Stimulated activated CD4-positive, alpha-beta T cell treated with anti-CD3 and anti-CD28 coated beads, Interleukin-4, amount 100 ng/mL, for 24 hours (primary cell): ENCODE measurements at regions not wholly inside any gene's neighbourhood (a gene's known extent, or its start where the extent isn't known, plus 50 kb on each side); places are given as distances from the start of the nearest gene placed in this dataset.
"Not testable (repeated sequence)": the region's sequence is repeated elsewhere in the genome, so short reads cannot be mapped to it uniquely, and the experiment has no call there.

Source experiments
- DNase-seq: peaks from one replicate; pipeline ENCODE4 v3.0.0-alpha.2; 2020

- no peak for DNase-seq
These were observed 105.0 kb upstream of the ALKAL2 start for GRCh38 chr2:392926-393280.

- no peak for DNase-seq
These were observed 104.5 kb upstream of the ALKAL2 start for GRCh38 chr2:392181-392925.

DNA sequence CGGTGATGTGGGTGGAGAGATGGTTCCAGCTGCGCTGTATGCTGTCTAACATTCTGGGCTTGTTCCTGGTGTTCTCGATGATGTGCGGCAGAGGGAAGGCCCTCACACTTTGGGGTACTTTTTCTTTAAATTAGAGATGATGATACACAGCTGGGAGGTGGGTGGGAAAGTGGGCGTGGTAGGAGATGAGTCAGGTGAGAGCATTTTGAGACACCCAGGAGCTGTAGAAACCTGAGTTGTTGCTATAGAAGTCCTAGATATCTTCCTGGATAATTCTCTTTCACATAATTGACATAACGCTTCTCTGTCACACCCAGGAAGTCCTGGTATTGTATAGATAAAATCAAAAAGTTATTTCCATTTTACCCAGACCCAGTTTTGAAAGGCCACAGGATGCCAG, 103.8 kb upstream of the ALKAL2 start:
- no peak for DNase-seq

- DNase-seq, result no peak
These were observed 103.1 kb upstream of the ALKAL2 start for GRCh38 chr2:390959-391358.

DNA sequence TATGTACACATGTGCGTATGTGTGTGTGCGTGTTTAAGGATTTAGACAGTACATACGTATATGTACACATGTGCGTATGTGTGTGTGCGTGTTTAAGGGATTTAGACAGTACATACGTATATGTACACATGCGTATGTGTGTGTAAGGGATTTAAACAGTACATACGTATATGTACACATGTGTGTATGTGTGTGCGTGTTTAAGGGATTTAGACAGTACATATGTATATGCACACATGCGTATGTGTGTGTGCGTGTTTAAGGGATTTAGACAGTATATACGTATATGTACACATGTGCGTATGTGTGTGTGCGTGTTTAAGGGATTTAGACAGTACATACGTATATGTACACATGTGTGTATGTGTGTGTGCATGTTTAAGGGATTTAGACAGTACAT, 102.1 kb upstream of the ALKAL2 start:
- DNase-seq, result not testable (repeated sequence)

- DNase-seq, result not testable (repeated sequence)
These were observed 100.9 kb upstream of the ALKAL2 start for GRCh38 chr2:388752-389151.

- no peak for DNase-seq
These were observed 100.1 kb upstream of the ALKAL2 start for GRCh38 chr2:387980-388421.

DNA sequence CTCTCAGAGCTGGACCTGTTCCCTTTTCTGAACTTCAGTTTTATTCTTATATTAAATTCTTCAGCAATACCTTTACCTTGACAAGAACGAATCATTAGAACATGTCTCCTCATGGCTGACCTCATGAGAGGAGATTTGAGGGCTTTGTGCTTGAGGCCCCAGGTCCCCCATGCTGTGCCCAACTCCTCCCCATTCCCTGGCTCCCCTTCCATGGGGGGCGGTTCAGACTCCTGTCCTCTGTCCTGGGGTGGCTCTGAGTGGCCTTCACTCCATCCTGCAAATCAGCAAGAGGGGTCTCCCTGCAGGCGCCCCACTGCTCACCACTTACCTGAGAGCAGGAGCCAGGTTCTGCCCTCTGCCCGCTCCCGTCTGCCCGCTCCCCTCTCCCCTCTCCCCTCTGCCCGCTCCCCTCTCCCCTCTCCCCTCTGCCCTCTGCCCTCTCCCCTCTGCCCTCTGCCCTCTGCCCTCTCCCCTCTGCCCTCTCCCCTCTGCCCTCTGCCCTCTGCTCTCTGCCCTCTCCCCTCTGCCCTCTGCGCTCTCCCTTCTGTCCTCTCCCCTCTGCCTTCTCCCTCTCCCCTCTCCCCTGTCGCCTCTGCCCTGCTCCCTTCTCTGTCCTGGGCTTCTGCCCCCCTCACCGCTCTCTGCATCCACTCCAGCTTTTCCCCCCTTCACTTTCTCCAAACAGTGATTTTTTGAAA, 98.7 kb upstream of the ALKAL2 start:
- no peak for DNase-seq

DNA sequence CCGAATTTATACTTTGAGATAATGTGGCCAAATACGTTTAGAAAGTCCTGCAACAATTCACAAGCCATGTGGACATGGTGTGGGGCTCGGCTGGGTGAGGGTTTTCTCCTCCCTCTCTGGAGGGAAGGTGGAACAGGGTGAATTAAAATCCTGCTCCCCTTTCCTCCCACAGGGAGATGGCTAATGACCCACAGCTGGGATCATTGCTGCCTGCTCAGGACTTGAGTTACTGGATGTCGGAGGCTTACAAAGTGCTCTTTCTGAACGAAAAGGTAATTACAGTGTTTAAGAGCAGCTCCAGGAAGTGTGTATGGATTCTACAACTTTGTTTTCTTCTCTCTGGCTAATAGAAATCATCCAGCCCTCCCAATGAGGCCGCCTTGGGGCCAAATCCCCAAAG, 97.9 kb upstream of the ALKAL2 start:
- DNase-seq, result no peak

GRCh38 chr2:385061-385460, 97.2 kb upstream of the ALKAL2 start:
- no peak for DNase-seq

DNA sequence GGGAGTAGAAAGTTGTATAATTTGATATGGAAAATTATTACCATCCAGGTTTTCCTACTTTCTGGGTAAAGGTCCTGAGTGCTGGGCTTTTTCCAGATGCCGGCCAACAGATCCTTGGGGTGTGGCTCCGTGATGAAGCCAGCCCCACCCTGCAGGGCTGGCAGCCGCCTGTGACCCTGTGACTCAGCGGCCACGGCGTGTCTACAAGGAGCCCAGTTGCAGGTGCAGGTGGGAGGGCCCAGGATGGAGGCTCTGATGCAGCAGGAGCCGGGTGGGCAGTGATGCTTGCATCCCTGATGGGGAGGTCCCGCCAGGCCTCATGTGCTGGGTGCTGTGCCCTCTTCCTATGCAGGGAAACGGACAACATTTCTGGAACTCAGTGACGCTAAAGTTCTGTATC, 96.0 kb upstream of the ALKAL2 start:
- DNase-seq, result no peak

- DNase-seq, result no peak
These were observed 95.3 kb upstream of the ALKAL2 start for GRCh38 chr2:383178-383577.

DNA sequence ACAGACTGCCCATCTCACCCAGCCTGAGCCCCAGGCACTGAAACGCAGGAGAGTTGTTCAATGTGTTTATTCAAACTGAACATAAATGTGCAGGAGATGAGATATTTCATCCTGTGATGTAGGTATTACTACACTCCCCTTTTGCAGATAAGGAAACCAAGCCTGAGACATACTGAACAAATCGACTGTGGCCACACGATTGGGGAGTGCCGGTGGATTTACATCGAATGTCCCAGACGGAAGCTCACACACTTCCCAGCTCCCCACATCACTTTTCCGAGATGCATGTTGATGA, 94.8 kb upstream of the ALKAL2 start:
- DNase-seq, result no peak

DNA sequence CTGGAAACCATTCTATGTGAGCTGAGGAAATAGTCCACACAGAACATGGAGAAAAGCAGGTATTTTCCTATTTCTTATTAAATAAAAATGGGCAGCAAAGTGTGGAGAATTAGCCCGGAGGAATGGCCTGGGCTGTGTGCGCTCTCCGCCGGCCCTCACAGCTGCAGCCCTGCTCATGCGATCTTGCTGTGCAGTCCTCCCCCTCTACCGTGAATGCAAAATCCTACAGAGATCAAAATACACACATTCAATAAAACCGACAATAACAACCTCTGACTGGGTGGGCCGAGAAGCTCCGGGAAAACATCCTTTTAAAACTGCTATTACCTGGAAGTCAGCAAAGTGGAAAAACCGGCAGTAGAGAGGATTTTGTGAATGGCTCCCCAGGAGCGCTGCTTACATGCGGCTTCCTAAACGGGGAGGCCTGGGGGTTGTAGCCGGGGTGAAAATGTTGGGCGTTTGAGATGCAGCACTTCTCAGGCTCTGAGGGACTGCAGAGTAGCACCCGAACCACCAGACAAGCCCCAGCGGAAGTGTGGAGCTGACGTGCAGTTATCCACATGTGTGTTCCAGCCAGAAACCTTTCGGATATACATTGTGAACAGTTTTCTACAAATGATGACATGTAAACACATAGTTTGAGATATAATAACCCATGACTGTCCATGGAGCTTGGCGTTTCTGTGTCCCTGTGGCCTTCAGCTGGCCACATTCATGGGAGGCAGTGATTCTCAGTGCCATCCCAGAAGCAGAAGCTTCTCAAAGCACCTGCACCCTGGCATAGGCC, 94.2 kb upstream of the ALKAL2 start:
- no peak for DNase-seq

GRCh38 chr2:381181-381580, 93.3 kb upstream of the ALKAL2 start:
- no peak for DNase-seq

DNA sequence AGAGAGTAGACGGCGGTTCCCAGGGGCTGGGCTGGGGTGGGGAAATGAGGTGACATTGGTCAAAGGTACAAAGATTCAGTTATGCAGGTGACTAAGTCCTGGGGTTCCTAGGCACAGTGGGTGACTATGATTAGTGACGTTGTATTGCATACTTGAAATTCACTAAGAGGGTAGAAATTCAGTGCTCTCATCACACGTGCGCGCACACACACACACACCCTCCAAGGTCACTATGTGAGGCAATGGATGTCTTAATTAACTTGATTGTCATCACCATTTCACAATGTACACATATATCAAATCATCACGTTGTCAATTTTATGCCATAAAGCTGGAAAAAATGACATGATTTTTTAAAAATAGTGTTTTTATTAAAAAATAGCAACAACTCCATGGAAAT, 92.9 kb upstream of the ALKAL2 start:
- DNase-seq, result no peak

DNA sequence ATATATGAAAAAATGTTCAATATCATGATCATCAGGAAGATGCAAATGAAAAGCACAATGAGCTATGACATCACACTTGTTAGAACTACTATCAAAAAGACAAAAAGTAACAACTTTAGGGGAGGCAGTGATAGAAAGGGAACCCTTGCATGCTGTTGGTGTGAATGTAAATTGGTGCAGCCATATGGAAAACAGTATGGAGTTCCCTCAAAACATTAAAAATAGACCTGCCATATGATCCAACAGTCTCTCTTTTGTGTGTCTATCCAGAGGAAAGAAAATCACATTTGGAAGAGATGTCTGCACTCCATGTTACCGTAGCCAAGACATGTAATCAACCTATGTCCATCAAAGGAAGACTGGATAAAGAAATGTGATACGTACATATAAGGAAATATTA, 92.3 kb upstream of the ALKAL2 start:
- DNase-seq, result no peak

DNA sequence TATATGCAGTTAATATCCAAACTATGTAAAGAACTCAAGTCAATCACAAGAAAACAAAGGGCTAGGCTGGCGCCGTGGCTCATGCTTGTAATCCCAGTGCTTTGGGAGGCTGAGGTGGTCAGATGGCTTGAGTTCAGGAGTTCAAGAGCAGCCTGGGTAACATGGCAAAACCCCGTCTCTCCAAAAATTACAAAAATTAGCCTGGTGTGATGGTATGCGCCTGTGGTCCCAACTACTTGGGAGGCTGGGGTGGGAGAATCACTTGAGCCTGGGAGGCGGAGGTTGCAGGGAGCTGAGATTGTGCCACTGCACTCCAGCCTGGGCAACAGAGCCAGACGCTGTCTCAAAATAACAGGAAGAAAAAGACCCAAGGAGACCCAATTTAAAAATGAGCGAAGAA, 91.9 kb upstream of the ALKAL2 start:
- no peak for DNase-seq

DNA sequence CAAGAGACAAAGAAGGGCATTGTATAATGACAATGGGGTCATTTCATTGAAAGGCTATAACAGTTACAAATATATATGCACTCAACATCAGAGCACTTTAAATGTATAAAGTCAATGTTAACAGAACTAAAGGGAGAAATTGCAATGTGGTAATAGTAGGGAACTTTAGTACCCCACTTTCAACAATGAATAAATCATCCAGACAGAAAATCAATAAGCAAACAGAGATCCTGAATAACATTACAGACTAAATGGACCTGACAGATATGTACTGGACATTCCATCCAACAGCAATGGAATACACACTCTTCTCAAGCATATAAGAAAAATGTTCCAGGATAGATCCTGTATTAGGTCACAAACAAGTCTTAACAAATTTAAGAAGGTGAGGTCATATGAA, 90.5 kb upstream of the ALKAL2 start:
- no peak for DNase-seq

DNA sequence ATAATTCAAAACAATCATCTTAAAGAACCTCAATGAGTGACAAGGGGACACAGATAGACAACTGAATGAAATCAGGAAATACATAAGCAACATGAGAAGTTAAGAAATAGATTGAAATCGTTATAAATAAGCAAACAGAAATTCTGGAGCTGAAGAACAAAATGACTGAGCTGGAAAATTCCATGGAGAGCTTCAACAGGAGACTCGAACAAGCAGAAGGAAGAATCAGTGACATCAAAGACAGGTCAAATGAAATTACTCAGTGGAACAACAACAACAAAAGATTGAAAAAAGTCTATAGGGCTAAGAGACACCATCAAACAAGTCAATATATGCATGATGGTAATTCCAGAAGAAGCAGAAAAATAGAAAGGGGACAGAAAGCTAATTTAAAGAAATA, 89.5 kb upstream of the ALKAL2 start:
- no peak for DNase-seq

- no peak for DNase-seq
These were observed 88.0 kb upstream of the ALKAL2 start for GRCh38 chr2:375956-376307.

GRCh38 chr2:375270-375955, 87.5 kb upstream of the ALKAL2 start:
- no peak for DNase-seq

DNA sequence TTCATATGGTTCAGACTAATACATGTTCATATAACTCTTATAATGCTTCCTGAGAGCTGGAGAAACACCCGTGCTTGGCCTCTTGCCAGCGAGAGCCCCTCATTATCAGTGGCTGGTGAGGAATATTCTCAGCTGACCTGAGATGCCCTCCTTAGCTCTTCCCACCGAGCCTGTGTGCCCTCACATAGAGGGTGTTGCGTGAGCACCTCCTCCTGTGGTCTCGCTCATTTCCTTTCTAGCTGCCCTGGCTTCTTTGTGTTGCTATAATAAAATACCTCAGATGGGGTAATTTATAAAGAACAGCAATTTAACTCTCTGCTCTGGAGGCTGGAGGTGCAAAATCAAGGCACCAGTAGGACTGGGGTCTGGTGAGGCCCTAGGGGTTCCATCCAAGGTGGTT, 80.5 kb upstream of the ALKAL2 start:
- no peak for DNase-seq

DNA sequence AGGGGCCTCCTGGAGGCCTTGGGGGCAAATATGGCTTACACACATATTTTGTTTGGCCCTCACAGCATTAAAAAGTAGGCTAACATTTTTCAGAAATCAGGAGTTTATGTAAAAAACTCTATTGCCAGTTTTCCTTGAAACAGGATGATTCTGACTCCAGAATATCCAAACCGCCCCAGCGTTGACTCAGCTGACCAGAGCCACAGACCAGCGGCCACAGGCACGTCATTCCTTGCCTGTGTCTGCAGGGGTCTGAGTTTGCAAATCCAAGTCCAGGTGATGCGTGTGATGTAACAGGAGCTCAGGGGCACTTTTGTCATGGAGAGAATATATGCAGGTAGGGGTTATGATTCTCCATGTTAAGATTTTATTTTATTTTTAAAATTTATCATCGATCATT, 79.4 kb upstream of the ALKAL2 start:
- no peak for DNase-seq
